ENCODE measurements at regions not wholly inside any gene's neighbourhood (a gene's known extent, or its start where the extent isn't known, plus 50 kb on each side); places are given as distances from the start of the nearest gene placed in this dataset.
A peak's percentile ranks its signal among the peaks of the same experiment; 100 is the strongest.

- DNase-seq (ENCODE audit: low read depth), result no peak
- TF ChIP-seq CTCF (conservative IDR thresholded peaks at IDR 0.05; ENCODE audit: control insufficient read depth, insufficient read depth, low read depth, low read length), result no peak
- H3K4me3 ChIP-seq (ENCODE audit: control insufficient read depth, low read depth, low read length), result no peak overlapping the region
These were observed 318.5 kb upstream of the CWC22 start for GRCh38 chr2:180325416-180326120.

GRCh38 chr2:180324182-180324581, 317.1 kb upstream of the CWC22 start:
- TF ChIP-seq CTCF (conservative IDR thresholded peaks at IDR 0.05; ENCODE audit: control insufficient read depth, insufficient read depth, low read depth, low read length), result no peak
- H3K4me3 ChIP-seq (ENCODE audit: control insufficient read depth, low read depth, low read length), result no peak overlapping the region
- no peak for DNase-seq (ENCODE audit: low read depth)

- TF ChIP-seq CTCF (conservative IDR thresholded peaks at IDR 0.05; ENCODE audit: control insufficient read depth, insufficient read depth, low read depth, low read length), result no peak
- DNase-seq (ENCODE audit: low read depth), result peak; percentile 43
- H3K4me3 ChIP-seq (ENCODE audit: control insufficient read depth, low read depth, low read length), result no peak overlapping the region
These were observed 315.7 kb upstream of the CWC22 start for GRCh38 chr2:180322781-180323180.

- TF ChIP-seq CTCF (conservative IDR thresholded peaks at IDR 0.05; ENCODE audit: control insufficient read depth, insufficient read depth, low read depth, low read length), result no peak
These were observed 312.7 kb upstream of the CWC22 start for GRCh38 chr2:180319586-180320405.

GRCh38 chr2:180314086-180314485, 307.0 kb upstream of the CWC22 start:
- H3K4me3 ChIP-seq (ENCODE audit: control insufficient read depth, low read depth, low read length), result no peak overlapping the region
- DNase-seq (ENCODE audit: low read depth), result peak; percentile 43
- TF ChIP-seq CTCF (conservative IDR thresholded peaks at IDR 0.05; ENCODE audit: control insufficient read depth, insufficient read depth, low read depth, low read length), result no peak

More at GRCh38 chr2:180319586-180320405, 312.7 kb upstream of the CWC22 start:
- no peak overlapping the region for H3K4me3 ChIP-seq (ENCODE audit: control insufficient read depth, low read depth, low read length)
- DNase-seq (ENCODE audit: low read depth), result no peak

GRCh38 chr2:180312542-180312941, 305.4 kb upstream of the CWC22 start:
- DNase-seq (ENCODE audit: low read depth), result no peak
- no peak for TF ChIP-seq CTCF (conservative IDR thresholded peaks at IDR 0.05; ENCODE audit: control insufficient read depth, insufficient read depth, low read depth, low read length)

More at GRCh38 chr2:180312542-180312941, 305.4 kb upstream of the CWC22 start:
- no peak overlapping the region for H3K4me3 ChIP-seq (ENCODE audit: control insufficient read depth, low read depth, low read length)
